Thymus (tissue), 11 donors: ENCODE measurements at regions not wholly inside any gene's neighbourhood (a gene's known extent, or its start where the extent isn't known, plus 50 kb on each side); places are given as distances from the start of the nearest gene placed in this dataset.

Source experiments
- DNase-seq, 9 donors: peaks; one replicate each; pipeline ENCODE4 v3.0.0-alpha.2; 2013; ENCODE audit warnings: low spot score in 9 of 9, low read depth in 6 of 9, missing footprints in 1 of 9
- H3K27ac ChIP-seq, 2 donors: one replicate each; pipeline ENCODE4 v1.5.1; 2013; ENCODE audit warnings: control low read depth in 1 of 2, low read depth in 1 of 2, low read length in 1 of 2, mild to moderate bottlenecking in 1 of 2, moderate library complexity in 1 of 2
- H3K27me3 ChIP-seq, 2 donors: one replicate each; pipeline ENCODE4 v1.5.1; 2013; ENCODE audit warnings: low read length in 1 of 2; ENCODE audit not compliant: control insufficient read depth in 2 of 2, insufficient read depth in 1 of 2
- H3K36me3 ChIP-seq, 2 donors: one replicate each; pipeline ENCODE4 v1.5.1; 2013; ENCODE audit warnings: low read length in 1 of 2, mild to moderate bottlenecking in 1 of 2, moderate library complexity in 1 of 2; ENCODE audit not compliant: control insufficient read depth in 2 of 2, insufficient read depth in 2 of 2
- H3K4me1 ChIP-seq, 2 donors: one replicate each; pipeline ENCODE4 v1.5.1; 2013; ENCODE audit warnings: low read length in 2 of 2; ENCODE audit not compliant: control insufficient read depth in 2 of 2, insufficient read depth in 2 of 2
- H3K4me3 ChIP-seq, 2 donors: one replicate each; pipeline ENCODE4 v1.5.1; 2013; ENCODE audit warnings: low read length in 2 of 2, control low read depth in 1 of 2, mild to moderate bottlenecking in 1 of 2
- H3K9me3 ChIP-seq, 2 donors: one replicate each; pipeline ENCODE4 v1.5.1; 2013; ENCODE audit warnings: low read length in 1 of 2, mild to moderate bottlenecking in 1 of 2; ENCODE audit not compliant: control insufficient read depth in 2 of 2, insufficient read depth in 1 of 2
- WGBS: extraction: QIAGEN DNeasy Blood & Tissue Kit; methylation state at CpG from one replicate; pipeline ENCODE4 v1.1.7; 2013; 5-methylcytosine and 5-hydroxymethylcytosine counted together
- donor health status: healthy.

GRCh38 chr1:4511374-4511773 lies 143.0 kb upstream of the AJAP1 start:
- WGBS = 93% methylated on average over 13 of the region's 13 CpGs
- no peaks in the 10 kb centered on the region for H3K27me3 ChIP-seq
- H3K27ac ChIP-seq = no peak overlapping the region
- H3K4me3 ChIP-seq = no peak overlapping the region
- no peaks in the 10 kb centered on the region for H3K9me3 ChIP-seq
- no peaks in the 10 kb centered on the region for H3K36me3 ChIP-seq
- DNase-seq = no peak
- H3K4me1 ChIP-seq = peaks cover 0 to 19% of the 10 kb centered on the region in 2 donors

DNA sequence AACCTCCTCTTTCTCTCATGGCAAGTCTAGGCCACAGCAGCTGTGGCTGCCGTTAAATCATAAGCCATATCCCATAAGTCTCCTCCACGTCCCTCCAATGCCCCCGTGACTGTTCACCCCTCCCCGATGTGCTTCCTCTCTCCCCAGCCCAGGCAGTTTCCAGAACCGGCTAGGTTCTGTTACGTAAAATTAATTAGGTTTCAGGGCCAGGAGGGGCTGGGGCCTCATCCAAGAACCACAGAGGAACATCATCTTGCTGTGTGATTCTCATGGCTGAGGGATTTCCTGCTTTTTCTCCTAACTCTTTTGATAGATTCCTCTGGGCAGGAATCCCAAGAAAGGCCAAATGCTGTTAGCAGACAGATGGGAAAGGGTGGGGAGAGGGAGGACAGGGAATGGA lies 141.8 kb upstream of the AJAP1 start:
- 48% methylated on average over 6 of the region's 6 CpGs for WGBS
- no peak overlapping the region for H3K27ac ChIP-seq
- no peak overlapping the region for H3K4me3 ChIP-seq
- no peaks in the 10 kb centered on the region for H3K27me3 ChIP-seq
- DNase-seq = no peak
- no peaks in the 10 kb centered on the region for H3K9me3 ChIP-seq
- peaks cover 0 to 19% of the 10 kb centered on the region in 2 donors for H3K4me1 ChIP-seq
- H3K36me3 ChIP-seq = no peaks in the 10 kb centered on the region

DNA sequence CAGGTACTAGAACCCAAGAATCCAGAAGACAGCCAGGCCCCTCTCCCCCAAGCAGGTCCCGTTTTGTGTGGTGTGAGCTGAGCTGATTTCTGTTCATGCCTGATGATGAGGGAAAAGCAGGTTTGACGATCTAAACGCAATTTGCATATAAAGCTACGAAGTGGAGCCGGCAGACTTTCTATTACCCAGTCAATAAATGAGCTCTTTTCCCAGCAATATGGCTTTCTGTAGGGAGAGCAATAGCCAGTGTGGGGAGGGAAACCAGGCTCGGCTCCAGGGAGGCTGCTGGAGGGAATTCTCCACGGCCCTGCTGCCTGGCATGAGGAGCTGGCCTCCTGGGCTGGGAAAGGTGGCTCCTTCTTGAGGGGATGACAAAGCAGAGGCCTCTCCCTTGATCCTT lies 140.7 kb upstream of the AJAP1 start:
- Histone ChIP-seq H3K27ac (no peak overlapping the region), H3K4me1 (peaks cover 0 to 19% of the 10 kb centered on the region in 2 donors), H3K9me3 (no peaks in the 10 kb centered on the region), H3K36me3 (no peaks in the 10 kb centered on the region), H3K27me3 (no peaks in the 10 kb centered on the region), H3K4me3 (no peak overlapping the region)
- 70% methylated on average over 7 of the region's 7 CpGs for WGBS
- DNase-seq = no peak

DNA sequence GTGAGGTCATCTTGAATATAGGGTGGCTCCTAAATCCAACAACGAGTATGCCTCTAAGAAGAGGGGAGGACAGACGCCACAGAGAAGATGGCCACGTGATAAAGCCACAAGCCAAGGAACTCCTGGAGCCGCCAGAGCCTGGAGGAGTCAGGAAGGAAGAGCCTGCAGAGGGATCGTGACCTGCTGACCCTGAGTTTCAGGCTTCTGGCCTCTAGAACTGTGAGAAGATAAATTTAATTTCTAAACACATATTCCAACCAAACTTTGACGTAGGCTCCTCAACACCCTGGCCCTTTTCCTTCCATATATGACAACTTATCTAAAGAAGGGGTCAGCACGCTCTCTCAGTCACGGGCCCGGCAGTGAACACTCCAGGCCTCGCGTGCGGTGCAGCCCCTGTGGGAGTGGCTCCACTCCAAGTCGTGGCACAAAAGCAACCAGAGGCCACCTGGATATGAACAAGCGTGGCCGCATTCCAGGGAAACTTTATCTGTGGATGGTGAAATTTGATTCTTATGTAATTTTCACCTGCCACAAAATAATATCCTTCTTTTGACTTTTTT lies 138.6 kb upstream of the AJAP1 start:
- Histone ChIP-seq H3K36me3 (no peaks in the 10 kb centered on the region), H3K27ac (no peak overlapping the region), H3K27me3 (no peaks in the 10 kb centered on the region), H3K4me1 (peaks cover 0 to 13% of the 10 kb centered on the region in 2 donors), H3K4me3 (no peak overlapping the region), H3K9me3 (no peaks in the 10 kb centered on the region)
- WGBS = 69% methylated on average over 15 of the region's 15 CpGs
- no peak for DNase-seq

GRCh38 chr1:4516596-4516995 lies 137.8 kb upstream of the AJAP1 start:
- no peak for DNase-seq
- 94% methylated on average over 7 of the region's 7 CpGs for WGBS
- Histone ChIP-seq H3K27me3 (no peaks in the 10 kb centered on the region), H3K4me3 (no peak overlapping the region), H3K36me3 (no peaks in the 10 kb centered on the region), H3K4me1 (peaks cover 0 to 8% of the 10 kb centered on the region in 2 donors), H3K9me3 (no peaks in the 10 kb centered on the region), H3K27ac (no peak overlapping the region)

- 91% methylated on average over 19 of the region's 19 CpGs for WGBS
- Histone ChIP-seq H3K4me1 (peaks cover 0 to 3% of the 10 kb centered on the region in 2 donors), H3K27ac (no peak overlapping the region), H3K36me3 (no peaks in the 10 kb centered on the region), H3K27me3 (no peaks in the 10 kb centered on the region), H3K9me3 (no peaks in the 10 kb centered on the region), H3K4me3 (no peak overlapping the region)
- no peak for DNase-seq
Measured at GRCh38 chr1:4517186-4517954, 137.0 kb upstream of the AJAP1 start.

DNA sequence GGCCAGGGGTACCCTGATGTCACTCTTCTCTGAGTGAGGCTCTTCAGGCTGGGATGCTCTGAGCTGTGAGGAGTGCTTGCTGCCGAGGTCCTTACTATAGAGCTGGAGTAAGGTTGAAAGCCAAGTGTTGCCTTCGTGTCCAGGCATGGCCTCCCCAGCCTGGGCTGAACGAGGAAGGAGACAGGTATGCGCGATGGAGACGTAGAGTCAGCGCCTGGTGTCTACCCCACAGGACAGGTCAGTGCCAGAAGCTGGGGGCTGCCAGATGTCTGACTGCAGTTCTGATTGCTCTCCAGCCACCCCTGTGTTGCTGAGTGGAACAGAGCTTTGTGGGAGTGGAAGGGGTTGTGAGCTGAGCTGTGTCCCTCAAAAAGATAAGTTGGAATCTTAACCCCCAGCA lies 135.8 kb upstream of the AJAP1 start:
- Histone ChIP-seq H3K27me3 (no peaks in the 10 kb centered on the region), H3K4me3 (no peak overlapping the region), H3K4me1 (no peaks in the 10 kb centered on the region), H3K27ac (no peak overlapping the region), H3K36me3 (no peaks in the 10 kb centered on the region), H3K9me3 (no peaks in the 10 kb centered on the region)
- no peak for DNase-seq
- WGBS = 96% methylated on average over 7 of the region's 7 CpGs

DNA sequence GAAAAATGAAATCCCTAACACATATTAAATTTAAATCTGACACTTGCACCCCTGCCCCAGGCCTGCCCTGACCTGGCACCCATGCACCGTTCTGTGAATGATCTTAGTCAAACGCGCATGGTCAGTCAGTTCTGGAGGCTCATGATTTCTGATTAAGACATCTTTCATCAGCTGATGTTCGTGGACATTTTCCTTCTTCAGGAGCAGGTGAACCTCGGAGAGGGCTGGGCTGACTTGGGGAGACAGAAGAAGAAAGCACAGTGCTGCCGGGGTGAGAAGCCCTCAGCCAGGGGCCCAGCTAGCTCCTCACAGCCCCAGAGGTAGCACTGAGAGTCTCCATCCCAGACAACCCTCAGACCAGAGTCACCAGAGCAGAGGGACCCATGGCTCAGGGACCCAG lies 134.5 kb upstream of the AJAP1 start:
- no peaks in the 10 kb centered on the region for H3K27me3 ChIP-seq
- no peak for DNase-seq
- no peak overlapping the region for H3K27ac ChIP-seq
- H3K4me1 ChIP-seq = no peaks in the 10 kb centered on the region
- no peaks in the 10 kb centered on the region for H3K9me3 ChIP-seq
- no peaks in the 10 kb centered on the region for H3K36me3 ChIP-seq
- WGBS = 95% methylated on average over 6 of the region's 6 CpGs
- H3K4me3 ChIP-seq = no peak overlapping the region

DNA sequence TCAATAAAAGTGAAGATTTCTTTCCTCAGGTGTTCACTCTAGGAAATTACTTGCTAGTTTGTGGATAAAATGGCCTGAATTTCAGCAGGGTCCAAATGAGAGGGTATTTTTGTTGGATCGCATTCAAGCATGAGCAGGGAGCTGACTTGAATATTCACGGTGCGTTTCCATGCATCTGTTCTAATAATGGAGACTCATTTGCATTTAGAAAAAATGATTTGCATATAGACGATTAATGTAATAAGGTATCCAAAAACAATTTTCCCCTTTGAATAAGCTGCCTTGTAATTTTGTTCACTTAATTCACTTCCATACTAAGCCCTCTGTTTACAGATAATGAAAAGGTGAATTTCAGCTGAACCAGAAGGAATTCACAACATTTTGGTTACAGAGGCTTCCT lies 130.9 kb upstream of the AJAP1 start:
- no peaks in the 10 kb centered on the region for H3K4me1 ChIP-seq
- H3K27ac ChIP-seq = no peak overlapping the region
- 93% methylated on average over 4 of the region's 4 CpGs for WGBS
- H3K36me3 ChIP-seq = no peaks in the 10 kb centered on the region
- H3K27me3 ChIP-seq = no peaks in the 10 kb centered on the region
- DNase-seq = no peak
- no peaks in the 10 kb centered on the region for H3K9me3 ChIP-seq
- no peak overlapping the region for H3K4me3 ChIP-seq
